A673 (cell line): ENCODE measurements at regions not wholly inside any gene's neighbourhood (a gene's known extent, or its start where the extent isn't known, plus 50 kb on each side); places are given as distances from the start of the nearest gene placed in this dataset.

ENCODE experiments used
- CTCF ChIP-seq: fragments of 300-800, 200-600 bp; sonication (generic); conservative IDR thresholded peaks from 2 replicates; pipeline ENCODE4 v1.5.1; 2017; ENCODE audit warnings: low read depth, mild to moderate bottlenecking, antibody characterized with exemption, low read length, moderate library complexity, mixed read lengths
- EZH2 ChIP-seq: fragments of 200-600 bp; sonication (generic); IDR thresholded peaks from 2 replicates; pipeline ENCODE4 v1.6.1; 2017; ENCODE audit warnings: borderline replicate concordance, low read depth, mild to moderate bottlenecking, mixed read lengths, antibody characterized with exemption, low read length; ENCODE audit not compliant: poor library complexity, severe bottlenecking

- TF ChIP-seq EZH2 (no peak), CTCF (no peak)
These were observed 239.6 kb downstream of the TSHZ3 start for GRCh38 chr19:31109636-31110035.
